ENCODE measurements at regions not wholly inside any gene's neighbourhood (a gene's known extent, or its start where the extent isn't known, plus 50 kb on each side); places are given as distances from the start of the nearest gene placed in this dataset.

GRCh38 chr2:172208791-172209325 is 106.2 kb upstream of the DLX2 start:
- no peak overlapping the region for H3K4me3 ChIP-seq (ENCODE audit: low read depth, low read length)
- DNase-seq (ENCODE audit: low read depth, low spot score): peak; percentile 36
- no peak for TF ChIP-seq CTCF (IDR thresholded peaks at IDR 0.05; ENCODE audit: low read depth, low read length)
- in situ Hi-C loops (cut with HindIII; ENCODE audit: low sequenced_read_pairs): no loop called here

- TF ChIP-seq CTCF (IDR thresholded peaks at IDR 0.05; ENCODE audit: low read depth, low read length): no peak
- in situ Hi-C loops (cut with HindIII; ENCODE audit: low sequenced_read_pairs): no loop called here
- no peak overlapping the region for H3K4me3 ChIP-seq (ENCODE audit: low read depth, low read length)
- DNase-seq (ENCODE audit: low read depth, low spot score): no peak
Observed at GRCh38 chr2:172210599-172210998, 107.9 kb upstream of the DLX2 start.

GRCh38 chr2:172211512-172211911 is 108.8 kb upstream of the DLX2 start:
- no peak for TF ChIP-seq CTCF (IDR thresholded peaks at IDR 0.05; ENCODE audit: low read depth, low read length)
- DNase-seq (ENCODE audit: low read depth, low spot score): no peak
- no peak overlapping the region for H3K4me3 ChIP-seq (ENCODE audit: low read depth, low read length)
- in situ Hi-C loops (cut with HindIII; ENCODE audit: low sequenced_read_pairs): no loop called here

DNA sequence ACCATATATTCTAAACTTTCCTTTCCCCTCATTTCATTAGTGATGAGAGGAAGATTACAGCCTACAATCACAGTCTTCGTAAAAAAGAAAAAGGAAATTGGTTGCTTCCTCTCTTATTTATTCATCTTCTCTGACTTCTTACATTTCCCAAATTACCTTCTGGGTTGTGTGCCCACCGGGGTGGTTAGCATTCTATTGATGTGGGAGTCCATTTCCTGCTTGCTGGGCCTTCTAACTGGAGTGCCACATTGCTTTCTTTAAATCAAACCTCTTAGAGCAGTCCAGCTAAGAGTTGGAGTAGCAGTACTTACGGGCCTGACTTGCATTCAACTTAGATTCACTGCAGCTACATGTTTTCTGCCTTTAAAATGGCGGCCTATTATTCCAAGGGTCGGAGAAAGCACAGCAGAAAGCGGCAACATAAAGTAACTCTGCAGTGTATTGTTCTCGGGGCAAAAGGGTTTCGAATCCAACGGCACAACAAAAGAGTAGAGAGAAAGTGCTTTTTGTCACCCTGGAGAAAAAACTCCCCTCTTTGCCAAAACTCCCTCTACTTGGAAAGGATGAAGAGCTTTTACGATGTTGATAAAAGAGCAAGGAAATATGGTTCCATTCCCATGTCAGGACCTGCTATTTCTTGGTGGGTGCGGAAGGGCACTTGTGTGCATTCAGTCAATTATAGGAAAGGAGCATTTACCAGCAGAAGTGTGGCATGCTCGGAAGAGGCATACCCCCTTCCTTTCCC is 110.6 kb upstream of the DLX2 start:
- in situ Hi-C loops (cut with HindIII; ENCODE audit: low sequenced_read_pairs): no loop called here
- no peak overlapping the region for H3K4me3 ChIP-seq (ENCODE audit: low read depth, low read length)
- DNase-seq (ENCODE audit: low read depth, low spot score): no peak
- no peak for TF ChIP-seq CTCF (IDR thresholded peaks at IDR 0.05; ENCODE audit: low read depth, low read length)

DNA sequence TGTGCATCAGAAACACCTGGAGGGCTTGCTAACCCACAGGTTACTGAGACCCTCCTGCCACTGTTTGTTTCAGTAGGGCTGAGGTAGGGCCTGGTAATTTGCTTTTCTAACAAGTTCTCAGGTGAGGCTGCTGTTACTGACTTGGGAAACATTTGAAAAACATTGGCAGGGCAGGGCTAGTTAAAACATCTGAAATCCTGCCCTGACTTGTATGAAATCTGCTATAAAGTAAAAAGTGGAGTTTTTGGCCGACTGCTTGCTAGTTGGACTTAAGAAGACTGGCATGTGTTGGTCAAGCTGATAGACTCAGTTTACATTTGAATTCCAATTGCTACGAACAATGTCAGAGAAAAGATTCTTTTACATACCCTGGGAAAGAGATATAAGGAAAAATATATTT is 111.6 kb upstream of the DLX2 start:
- no peak for DNase-seq (ENCODE audit: low read depth, low spot score)

DNA sequence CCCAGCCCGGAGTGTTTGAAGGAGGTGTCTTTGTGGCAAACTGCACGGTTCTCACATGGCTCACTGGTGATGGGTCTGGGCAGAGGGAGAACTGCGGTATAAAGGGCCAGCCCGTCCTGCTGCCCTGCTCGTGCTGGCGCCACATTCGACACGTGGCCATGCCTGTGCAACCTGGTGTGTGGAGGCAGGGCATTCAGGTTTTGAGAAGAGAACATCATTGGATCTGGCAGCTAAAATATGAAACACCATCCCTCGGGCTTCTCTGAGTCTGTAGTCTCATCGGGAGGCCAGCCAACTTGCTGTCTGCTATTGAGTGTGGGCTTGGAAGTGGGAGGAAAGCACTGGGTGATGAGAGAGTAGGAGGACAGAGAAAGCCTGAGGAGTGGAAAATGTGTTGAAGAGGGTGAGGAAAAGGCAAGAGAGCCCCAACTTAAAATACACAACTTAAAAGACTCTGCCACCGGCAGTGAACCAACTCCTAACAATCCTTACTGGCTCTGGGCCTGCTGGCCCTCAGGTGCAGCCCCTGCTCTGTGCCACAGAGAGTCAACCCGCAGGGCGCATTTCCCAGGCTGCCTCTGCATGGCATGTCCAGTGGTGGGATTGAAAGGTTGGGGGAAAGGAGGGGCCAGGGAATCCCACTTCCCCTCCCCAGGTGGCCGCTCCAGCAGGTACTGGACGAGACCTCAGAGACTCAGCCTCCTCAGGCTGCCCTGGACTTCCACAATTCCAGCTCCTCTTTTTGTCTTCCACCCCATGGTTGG is 112.7 kb upstream of the DLX2 start:
- no peak for TF ChIP-seq CTCF (IDR thresholded peaks at IDR 0.05; ENCODE audit: low read depth, low read length)
- in situ Hi-C loops (cut with HindIII; ENCODE audit: low sequenced_read_pairs): no loop called here
- H3K4me3 ChIP-seq (ENCODE audit: low read depth, low read length): no peak overlapping the region
- no peak for DNase-seq (ENCODE audit: low read depth, low spot score)

More for the DNA sequence above, 111.6 kb upstream of the DLX2 start:
- in situ Hi-C loops (cut with HindIII; ENCODE audit: low sequenced_read_pairs): no loop called here
- H3K4me3 ChIP-seq (ENCODE audit: low read depth, low read length): no peak overlapping the region
- TF ChIP-seq CTCF (IDR thresholded peaks at IDR 0.05; ENCODE audit: low read depth, low read length): no peak
